ENCODE measurements at regions not wholly inside any gene's neighbourhood (a gene's known extent, or its start where the extent isn't known, plus 50 kb on each side); places are given as distances from the start of the nearest gene placed in this dataset.

GRCh38 chr9:97788763-97789663 lies 64.0 kb upstream of the FOXE1 start:
- Histone ChIP-seq H3K9me3 (ENCODE audit: control insufficient read depth, insufficient read depth, low read depth, low read length) (no peaks in the 10 kb centered on the region), H3K27ac (ENCODE audit: extremely low read depth, low read depth, low read length) (no peak overlapping the region), H3K36me3 (ENCODE audit: control insufficient read depth in 2 of 2, insufficient read depth in 1 of 2, low read length in 2 of 2) (no peaks in the 10 kb centered on the region), H3K4me1 (ENCODE audit: control insufficient read depth, insufficient read depth, low read length) (no peaks in the 10 kb centered on the region), H3K4me3 (ENCODE audit: low read depth, low read length) (no peak overlapping the region)
- no peak for TF ChIP-seq GLIS2 (tag by site-specific recombination; IDR thresholded peaks at IDR 0.05)
- no peak for TF ChIP-seq TCF7L2 (IDR thresholded peaks at IDR 0.05; ENCODE audit: borderline replicate concordance, low read depth, low read length)
- no peak for TF ChIP-seq ZNF138 (tag by site-specific recombination; IDR thresholded peaks at IDR 0.05; ENCODE audit: borderline replicate concordance)
- TF ChIP-seq ZBTB11 (tag by site-specific recombination; conservative IDR thresholded peaks at IDR 0.05; ENCODE audit: low read depth), result no peak
- TF ChIP-seq ZNF791 (tag by site-specific recombination; IDR thresholded peaks at IDR 0.05), result no peak
- TF ChIP-seq ZSCAN5A (tag by site-specific recombination; IDR thresholded peaks at IDR 0.05), result no peak
- ChIA-PET POLR2A (no interaction called here), CTCF (interaction anchor here (1.0 kb wide), 1 partner anchor 101 kb away, joined by 5 read pairs; no protein-coding TSS in a partner anchor)

- no peaks in the 10 kb centered on the region for H3K36me3 ChIP-seq (ENCODE audit: control insufficient read depth in 2 of 2, insufficient read depth in 1 of 2, low read length in 2 of 2)
- no peaks in the 10 kb centered on the region for H3K4me1 ChIP-seq (ENCODE audit: control insufficient read depth, insufficient read depth, low read length)
- no peak overlapping the region for H3K27ac ChIP-seq (ENCODE audit: extremely low read depth, low read depth, low read length)
- no peak overlapping the region for H3K4me3 ChIP-seq (ENCODE audit: low read depth, low read length)
- ChIA-PET POLR2A (no interaction called here), CTCF (no interaction called here)
- TF ChIP-seq ZNF239 (tag by site-specific recombination; IDR thresholded peaks at IDR 0.05) (no peak), ZNF362 (tag by site-specific recombination; IDR thresholded peaks at IDR 0.05) (no peak), ZBTB20 (tag by site-specific recombination; IDR thresholded peaks at IDR 0.05) (no peak), HOXD13 (CRISPR knock-in tag; IDR thresholded peaks at IDR 0.05; ENCODE audit: borderline replicate concordance) (no peak)
- no peaks in the 10 kb centered on the region for H3K9me3 ChIP-seq (ENCODE audit: control insufficient read depth, insufficient read depth, low read depth, low read length)
Observed at GRCh38 chr9:97790542-97790941, 62.5 kb upstream of the FOXE1 start.

GRCh38 chr9:97791542-97791941 lies 61.5 kb upstream of the FOXE1 start:
- Histone ChIP-seq H3K4me1 (ENCODE audit: control insufficient read depth, insufficient read depth, low read length) (no peaks in the 10 kb centered on the region), H3K36me3 (ENCODE audit: control insufficient read depth in 2 of 2, insufficient read depth in 1 of 2, low read length in 2 of 2) (no peaks in the 10 kb centered on the region), H3K27ac (ENCODE audit: extremely low read depth, low read depth, low read length) (no peak overlapping the region), H3K9me3 (ENCODE audit: control insufficient read depth, insufficient read depth, low read depth, low read length) (no peaks in the 10 kb centered on the region), H3K4me3 (ENCODE audit: low read depth, low read length) (no peak overlapping the region)
- POLR2A ChIA-PET, result no interaction called here
- CTCF ChIA-PET, result interaction anchor here (0.6 to 1.6 kb wide), 3 partner anchors 8 to 98 kb away, joined by 3 to 5 read pairs (median 4); no protein-coding TSS in a partner anchor
- TF ChIP-seq RBAK (tag by site-specific recombination; IDR thresholded peaks at IDR 0.05), result no peak
- no peak for TF ChIP-seq ZNF610 (tag by site-specific recombination; IDR thresholded peaks at IDR 0.05; ENCODE audit: borderline replicate concordance)
- no peak for TF ChIP-seq FEZF1 (tag by site-specific recombination; IDR thresholded peaks at IDR 0.05)
- no peak for TF ChIP-seq ZNF398 (tag by site-specific recombination; IDR thresholded peaks at IDR 0.05)
- no peak for TF ChIP-seq ZNF148 (tag by site-specific recombination; IDR thresholded peaks at IDR 0.05; ENCODE audit: borderline replicate concordance)
- no peak for TF ChIP-seq OVOL3 (tag by site-specific recombination; IDR thresholded peaks at IDR 0.05)
- no peak for TF ChIP-seq ZNF248 (tag by site-specific recombination; IDR thresholded peaks at IDR 0.05)
- no peak for TF ChIP-seq ZNF324 (tag by site-specific recombination; IDR thresholded peaks at IDR 0.05)
